NCI-H82 treated with DMSO at 0.1 percent for 48 hours (cell line): ENCODE measurements at regions not wholly inside any gene's neighbourhood (a gene's known extent, or its start where the extent isn't known, plus 50 kb on each side); places are given as distances from the start of the nearest gene placed in this dataset.

ENCODE experiments used
- DNase-seq: peaks from one replicate; lab custom pipeline; 2025; ENCODE audit not compliant: unreplicated experiment; lab: John Stamatoyannopoulos, UW

GRCh38 chr2:237264480-237265219, 149.3 kb downstream of the COL6A3 start:
- no peak for DNase-seq

GRCh38 chr2:237268004-237268708, 145.8 kb downstream of the COL6A3 start:
- no peak for DNase-seq

- DNase-seq = no peak
These were observed 144.7 kb downstream of the COL6A3 start for GRCh38 chr2:237269138-237269875.

- DNase-seq = no peak
These were observed 143.4 kb downstream of the COL6A3 start for GRCh38 chr2:237270520-237270919.

- DNase-seq = no peak
These were observed 142.0 kb downstream of the COL6A3 start for GRCh38 chr2:237271698-237272652.
